Lower leg skin (tissue), 3 donors: ENCODE measurements at regions not wholly inside any gene's neighbourhood (a gene's known extent, or its start where the extent isn't known, plus 50 kb on each side); places are given as distances from the start of the nearest gene placed in this dataset.

Source experiments
- CTCF ChIP-seq, 3 donors: fragments of 450-650 bp; IDR thresholded peaks; one replicate each; pipeline ENCODE4 v1.5.1; 2016; ENCODE audit warnings: antibody characterized with exemption in 3 of 3, mild to moderate bottlenecking in 3 of 3, moderate library complexity in 2 of 3
- POLR2A ChIP-seq, 2 donors: fragments of 450-650 bp; IDR thresholded peaks; one replicate each; pipeline ENCODE4 v1.6.1; 2016 to 2017; ENCODE audit warnings: antibody characterized with exemption in 2 of 2, mild to moderate bottlenecking in 1 of 2, moderate library complexity in 1 of 2

GRCh38 chr18:76275727-76276313 is 219.2 kb downstream of the ZNF516 start:
- TF ChIP-seq POLR2A (IDR thresholded peaks at IDR 0.05) (no peak), CTCF (IDR thresholded peaks at IDR 0.05) (no peak)
